BE2C (cell line): ENCODE measurements at regions not wholly inside any gene's neighbourhood (a gene's known extent, or its start where the extent isn't known, plus 50 kb on each side); places are given as distances from the start of the nearest gene placed in this dataset.
"Not testable (repeated sequence)": the region's sequence is repeated elsewhere in the genome, so short reads cannot be mapped to it uniquely, and the experiment has no call there.

Experiments used
- DNase-seq: peaks from one replicate; pipeline ENCODE4 v3.0.0-alpha.2; 2020
- H3K27me3 ChIP-seq: fragments of 250-450 bp; sonication (Bioruptor Pico); 2 replicates; pipeline ENCODE4 v1.5.1; 2020; ENCODE audit warnings: mild to moderate bottlenecking
- H3K36me3 ChIP-seq: fragments of 250-450 bp; sonication (Bioruptor Pico); 2 replicates; pipeline ENCODE4 v1.5.1; 2020; ENCODE audit warnings: mild to moderate bottlenecking
- H3K4me1 ChIP-seq: fragments of 250-450 bp; sonication (Bioruptor Pico); 2 replicates; pipeline ENCODE4 v1.5.1; 2020
- H3K4me3 ChIP-seq: 2 replicates; pipeline ENCODE4 v1.5.1; 2011; ENCODE audit warnings: low read depth, low read length
- H3K9me3 ChIP-seq: fragments of 250-450 bp; sonication (Bioruptor Pico); 2 replicates; pipeline ENCODE4 v1.5.1; 2020
- TF ChIP-seq, protein P1 (sequence below): IDR thresholded peaks from 2 replicates; pipeline ENCODE4 v1.5.1; 2012; ENCODE audit warnings: mild to moderate bottlenecking, low read depth, low read length

DNA sequence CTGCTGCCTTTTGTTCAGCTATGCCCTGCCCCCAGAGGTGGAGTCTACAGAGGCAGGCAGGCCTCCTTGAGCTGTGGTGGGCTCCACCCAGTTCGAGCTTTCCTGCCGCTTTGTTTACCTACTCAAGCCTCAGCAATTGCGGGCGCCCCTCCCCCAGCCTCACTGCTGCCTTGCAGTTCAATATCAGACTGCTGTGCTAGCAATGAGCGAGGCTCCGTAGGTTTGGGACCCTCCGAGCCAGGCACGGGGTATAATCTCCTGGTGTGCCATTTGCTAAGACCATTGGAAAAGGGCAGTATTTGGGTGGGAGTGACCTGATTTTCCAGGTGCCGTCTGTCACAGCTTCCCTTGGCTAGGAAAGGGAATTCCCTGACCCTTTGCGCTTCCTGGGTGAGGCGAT, 51.9 kb downstream of the DIPK2A start:
- not testable (repeated sequence) for H3K4me3 ChIP-seq, H3K27me3 ChIP-seq, H3K4me1 ChIP-seq, H3K9me3 ChIP-seq, H3K36me3 ChIP-seq, DNase-seq

GRCh38 chr3:144028798-144029411, 57.3 kb downstream of the DIPK2A start:
- H3K36me3 ChIP-seq, result no peaks in the 10 kb centered on the region
- H3K4me1 ChIP-seq, result no peaks in the 10 kb centered on the region
- no peak for DNase-seq
- H3K27me3 ChIP-seq, result no peaks in the 10 kb centered on the region
- TF ChIP-seq, protein P1, sequence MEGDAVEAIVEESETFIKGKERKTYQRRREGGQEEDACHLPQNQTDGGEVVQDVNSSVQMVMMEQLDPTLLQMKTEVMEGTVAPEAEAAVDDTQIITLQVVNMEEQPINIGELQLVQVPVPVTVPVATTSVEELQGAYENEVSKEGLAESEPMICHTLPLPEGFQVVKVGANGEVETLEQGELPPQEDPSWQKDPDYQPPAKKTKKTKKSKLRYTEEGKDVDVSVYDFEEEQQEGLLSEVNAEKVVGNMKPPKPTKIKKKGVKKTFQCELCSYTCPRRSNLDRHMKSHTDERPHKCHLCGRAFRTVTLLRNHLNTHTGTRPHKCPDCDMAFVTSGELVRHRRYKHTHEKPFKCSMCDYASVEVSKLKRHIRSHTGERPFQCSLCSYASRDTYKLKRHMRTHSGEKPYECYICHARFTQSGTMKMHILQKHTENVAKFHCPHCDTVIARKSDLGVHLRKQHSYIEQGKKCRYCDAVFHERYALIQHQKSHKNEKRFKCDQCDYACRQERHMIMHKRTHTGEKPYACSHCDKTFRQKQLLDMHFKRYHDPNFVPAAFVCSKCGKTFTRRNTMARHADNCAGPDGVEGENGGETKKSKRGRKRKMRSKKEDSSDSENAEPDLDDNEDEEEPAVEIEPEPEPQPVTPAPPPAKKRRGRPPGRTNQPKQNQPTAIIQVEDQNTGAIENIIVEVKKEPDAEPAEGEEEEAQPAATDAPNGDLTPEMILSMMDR, result no peak
- H3K9me3 ChIP-seq, result no peaks in the 10 kb centered on the region
- H3K4me3 ChIP-seq, result no peak overlapping the region

DNA sequence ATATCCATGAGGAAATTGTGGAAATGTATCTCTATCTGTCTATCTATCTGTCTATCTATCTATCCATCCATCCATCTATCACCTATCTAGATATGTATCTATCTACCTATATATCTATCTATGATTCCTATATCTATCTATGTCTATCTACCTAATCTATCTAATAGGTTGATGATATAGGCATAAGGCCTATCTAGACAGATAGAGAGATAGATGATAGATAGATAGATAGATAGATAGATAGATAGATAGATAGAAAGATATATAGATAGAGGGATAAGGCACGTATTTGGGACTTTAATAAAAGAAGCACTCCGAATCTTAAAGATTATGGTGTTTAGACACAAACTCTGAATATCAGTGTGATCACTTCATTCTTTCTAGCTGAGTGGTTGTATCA, 58.1 kb downstream of the DIPK2A start:
- H3K36me3 ChIP-seq, result no peaks in the 10 kb centered on the region
- H3K9me3 ChIP-seq, result no peaks in the 10 kb centered on the region
- no peaks in the 10 kb centered on the region for H3K4me1 ChIP-seq
- DNase-seq, result no peak
- no peak overlapping the region for H3K4me3 ChIP-seq
- TF ChIP-seq, protein P1, result no peak
- no peaks in the 10 kb centered on the region for H3K27me3 ChIP-seq

GRCh38 chr3:144031938-144032337, 60.3 kb downstream of the DIPK2A start:
- no peaks in the 10 kb centered on the region for H3K4me1 ChIP-seq
- no peak overlapping the region for H3K4me3 ChIP-seq
- H3K27me3 ChIP-seq, result no peaks in the 10 kb centered on the region
- no peak for DNase-seq
- H3K36me3 ChIP-seq, result no peaks in the 10 kb centered on the region
- TF ChIP-seq, protein P1, result no peak
- H3K9me3 ChIP-seq, result no peaks in the 10 kb centered on the region

DNA sequence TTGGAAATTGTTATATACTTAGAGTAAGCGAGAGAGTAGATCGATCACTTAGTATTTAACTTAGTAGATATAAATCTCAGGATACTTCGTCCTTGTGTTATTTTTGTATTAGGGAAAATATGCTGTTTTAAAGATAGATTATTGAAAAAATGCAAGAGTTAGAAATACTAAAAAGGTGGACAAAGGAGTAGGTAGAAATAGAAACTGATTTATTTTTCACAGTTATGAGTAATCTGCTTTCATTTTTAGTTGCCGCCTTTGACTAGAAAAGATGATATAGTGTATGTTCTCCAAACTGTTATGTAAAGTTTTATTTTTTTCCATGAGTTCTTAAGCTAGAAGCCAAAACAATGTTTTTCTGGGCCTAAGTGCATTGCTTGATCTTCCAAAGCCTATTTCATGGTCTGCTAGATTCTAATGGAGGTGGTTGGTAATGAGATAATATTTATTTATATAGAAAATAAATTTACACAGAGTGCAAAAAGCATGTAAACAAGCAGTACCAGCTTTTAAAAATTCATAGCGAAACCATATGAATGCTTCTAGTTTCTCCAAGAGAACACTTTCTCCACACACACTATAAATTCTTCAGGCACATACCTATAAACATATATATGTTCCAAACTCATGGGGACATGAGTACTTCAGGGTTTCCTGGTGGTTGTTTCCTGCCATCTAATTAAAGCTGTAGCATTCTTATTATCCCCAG, 61.1 kb downstream of the DIPK2A start:
- Histone ChIP-seq H3K36me3 (no peaks in the 10 kb centered on the region), H3K4me1 (no peaks in the 10 kb centered on the region), H3K9me3 (no peaks in the 10 kb centered on the region), H3K27me3 (no peaks in the 10 kb centered on the region), H3K4me3 (no peak overlapping the region)
- DNase-seq, result no peak
- TF ChIP-seq, protein P1, result no peak

DNA sequence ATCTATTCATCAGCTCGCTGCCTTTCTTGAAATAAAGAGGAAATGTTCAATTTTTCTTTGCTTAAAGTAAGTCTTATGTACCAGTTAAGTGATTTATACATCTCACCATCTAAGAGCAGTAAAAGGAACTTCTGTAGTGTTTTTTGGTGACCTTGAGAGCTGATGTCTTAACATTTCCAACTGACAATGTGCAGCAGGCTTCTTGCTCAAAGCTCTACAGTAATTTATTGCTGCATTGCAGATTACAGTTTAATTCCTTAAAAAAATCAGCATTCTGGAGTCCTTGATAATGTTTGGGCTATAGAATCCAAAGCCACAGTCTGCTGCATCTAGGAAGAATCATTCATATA, 61.6 kb downstream of the DIPK2A start:
- no peak for DNase-seq
- Histone ChIP-seq H3K4me3 (no peak overlapping the region), H3K27me3 (no peaks in the 10 kb centered on the region), H3K9me3 (no peaks in the 10 kb centered on the region), H3K4me1 (no peaks in the 10 kb centered on the region), H3K36me3 (no peaks in the 10 kb centered on the region)
- TF ChIP-seq, protein P1, result no peak
